HG03095 (cell line): ENCODE measurements at regions not wholly inside any gene's neighbourhood (a gene's known extent, or its start where the extent isn't known, plus 50 kb on each side); places are given as distances from the start of the nearest gene placed in this dataset.
"Not testable (repeated sequence)": the region's sequence is repeated elsewhere in the genome, so short reads cannot be mapped to it uniquely, and the experiment has no call there.

Experiments
- ATAC-seq: cut with Tn5 transposase; IDR thresholded peaks from one replicate; pipeline ENCODE4 v1.9.1; 2021; ENCODE audit warnings: moderate library complexity; ENCODE audit not compliant: unreplicated experiment

DNA sequence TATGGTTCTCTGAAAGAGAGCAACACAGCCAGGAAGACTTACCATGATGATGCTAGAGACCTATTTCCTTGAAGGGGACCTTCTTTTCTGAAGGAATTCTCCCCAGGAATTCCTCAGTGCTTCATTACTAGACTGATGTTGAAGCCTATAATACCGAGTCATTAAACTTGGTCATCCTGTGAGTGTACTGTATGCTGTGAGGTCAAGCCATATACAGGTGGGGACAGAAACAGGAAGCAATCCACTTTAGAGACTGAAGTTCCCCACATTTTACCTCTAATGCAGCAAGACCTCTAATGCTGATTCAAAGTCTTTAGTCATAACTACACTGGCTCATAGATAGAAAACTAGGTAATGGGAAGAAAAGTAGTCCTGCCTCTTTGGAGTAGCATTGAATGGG is 77.1 kb upstream of the RASEF start:
- ATAC-seq = no peak

DNA sequence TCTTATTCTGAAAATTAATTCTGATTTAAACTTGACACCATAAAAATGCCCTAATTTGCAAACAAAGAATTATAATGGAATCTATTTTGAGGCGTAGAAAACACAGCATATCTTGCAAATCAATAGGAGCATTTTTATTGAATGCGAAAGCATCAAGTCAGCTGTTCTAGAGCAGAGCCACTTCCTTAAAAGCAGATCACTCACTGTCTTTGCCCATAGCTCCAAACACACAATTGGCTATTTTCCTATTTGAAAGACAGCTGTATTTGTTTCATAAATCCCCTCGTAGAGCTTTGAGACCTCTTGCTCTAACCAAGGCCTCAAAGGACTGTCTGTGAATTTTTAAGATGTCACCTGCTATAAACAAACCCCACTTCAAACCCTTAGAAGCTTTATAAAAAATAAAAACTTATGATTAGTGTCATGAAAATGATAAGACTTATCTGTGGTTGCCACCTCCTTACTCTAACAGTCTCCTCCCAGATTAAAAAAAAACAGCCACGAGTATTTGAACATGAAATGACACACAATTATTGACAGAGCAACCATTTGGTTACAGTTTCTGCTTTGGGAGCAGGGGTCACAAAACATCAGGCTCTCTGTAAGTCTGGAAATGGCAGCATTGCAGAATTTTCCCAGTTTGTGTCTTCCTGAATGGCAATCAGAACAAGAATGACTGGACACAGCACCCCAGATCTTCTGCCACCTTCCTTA is 75.6 kb upstream of the RASEF start:
- no peak for ATAC-seq

DNA sequence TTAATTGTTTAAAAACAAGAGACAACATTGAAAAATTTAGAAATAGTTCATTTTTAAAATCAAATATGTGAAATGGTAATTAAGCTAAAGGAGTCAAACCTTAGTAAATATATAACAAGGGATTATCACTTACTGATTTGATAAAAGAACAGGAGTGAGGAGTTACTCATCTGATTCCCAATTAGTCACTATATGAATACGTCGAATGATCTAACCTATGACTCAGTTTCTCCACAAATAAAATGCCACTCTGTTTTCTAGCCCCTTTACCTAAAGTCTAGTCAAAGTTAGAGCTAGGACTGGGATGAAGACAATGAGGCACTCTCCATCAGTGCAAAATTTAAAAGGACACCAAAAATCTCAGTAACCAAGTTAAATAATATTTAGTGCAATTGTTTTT is 70.4 kb upstream of the RASEF start:
- ATAC-seq = no peak

DNA sequence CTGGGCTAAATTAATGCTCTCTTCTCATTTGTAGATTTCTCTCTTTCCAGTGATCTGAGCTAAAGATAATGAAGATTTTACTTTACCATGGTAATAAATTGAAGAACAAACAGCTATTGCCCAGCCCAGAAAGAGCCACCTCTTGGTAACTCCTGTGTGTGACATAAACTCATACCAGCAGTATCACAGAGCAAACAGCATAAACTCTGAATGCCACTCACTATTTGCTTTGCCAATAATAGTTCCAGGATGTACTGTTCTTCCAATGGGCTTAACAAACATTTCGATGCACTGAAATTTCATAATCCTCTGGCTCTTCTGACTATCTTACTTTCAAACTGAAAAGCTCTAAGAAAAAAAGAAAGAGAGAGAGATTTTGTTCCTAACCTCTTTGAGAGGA is 69.8 kb upstream of the RASEF start:
- no peak for ATAC-seq

DNA sequence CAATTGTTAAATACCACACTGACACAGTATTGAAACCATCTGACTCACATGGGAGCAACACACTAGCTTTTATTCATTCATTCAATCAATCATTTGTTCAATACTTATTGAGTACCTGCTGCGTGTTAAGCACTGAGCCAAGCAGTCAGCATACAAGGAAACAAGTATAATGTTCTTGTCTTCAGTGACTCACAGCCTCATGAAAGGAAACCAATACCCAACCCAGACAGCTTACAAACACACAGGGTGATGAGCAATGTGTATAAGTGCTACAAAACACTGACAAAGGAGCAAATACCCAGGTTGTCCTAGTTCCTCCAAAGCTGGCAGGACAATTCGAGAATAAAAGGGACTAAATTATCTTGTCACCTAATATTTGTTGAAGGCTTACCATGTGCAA is 67.6 kb upstream of the RASEF start:
- ATAC-seq = no peak

DNA sequence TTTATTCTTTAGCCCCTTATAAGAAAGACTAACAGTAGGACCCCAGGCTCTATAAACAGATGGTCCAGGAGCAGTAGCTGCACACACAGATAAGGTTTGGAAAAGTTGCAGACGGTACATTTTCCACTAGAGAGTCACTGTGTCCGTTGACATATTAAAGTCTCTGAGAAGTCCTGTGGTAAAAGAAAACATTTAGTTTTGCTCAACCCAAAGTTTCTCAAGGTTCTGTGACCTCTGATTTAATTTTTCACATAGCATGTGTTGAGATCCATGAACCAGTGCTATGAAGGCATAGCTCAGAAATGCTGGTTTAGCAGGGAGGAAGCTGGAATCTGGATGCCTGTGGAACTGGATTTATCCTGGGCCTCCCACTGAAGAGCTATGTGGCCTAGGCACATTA is 62.7 kb upstream of the RASEF start:
- no peak for ATAC-seq

DNA sequence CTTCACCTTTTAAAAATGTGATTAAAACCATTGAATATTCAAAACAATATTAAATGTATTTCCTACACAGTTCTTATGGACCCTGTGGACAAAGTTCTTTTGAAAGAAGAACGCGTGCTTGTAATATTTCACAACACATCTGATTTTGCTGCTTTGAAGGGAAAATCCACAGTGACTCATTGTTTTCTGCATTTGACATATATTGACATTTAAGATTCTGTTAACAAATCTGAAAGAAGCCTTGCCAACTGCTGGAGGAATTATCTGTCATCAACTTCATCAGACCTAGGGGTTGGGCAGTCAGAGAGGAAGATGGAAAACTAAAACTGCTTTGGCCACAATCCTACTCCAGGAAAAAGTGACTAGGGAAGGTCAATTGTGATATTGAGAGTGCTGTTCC is 56.9 kb upstream of the RASEF start:
- ATAC-seq = no peak

DNA sequence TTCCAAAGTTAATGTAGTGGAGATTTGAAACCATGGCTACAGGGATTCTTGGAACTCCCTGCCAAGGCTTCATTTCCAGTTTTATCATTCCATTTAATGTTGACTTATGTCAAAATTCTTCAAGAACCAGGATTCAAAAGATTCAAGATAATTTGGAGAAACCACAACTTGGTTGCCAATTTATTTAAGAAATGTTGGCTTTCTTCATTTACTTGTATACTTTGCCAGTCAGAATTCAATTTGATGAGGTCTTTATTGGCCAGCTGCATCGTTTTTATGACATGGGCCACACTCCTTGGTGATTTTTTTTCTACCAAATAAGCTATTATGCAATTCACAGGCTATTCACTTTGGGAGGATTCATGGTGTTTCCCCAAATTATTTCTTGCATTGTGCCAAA is 53.1 kb upstream of the RASEF start:
- ATAC-seq = no peak

DNA sequence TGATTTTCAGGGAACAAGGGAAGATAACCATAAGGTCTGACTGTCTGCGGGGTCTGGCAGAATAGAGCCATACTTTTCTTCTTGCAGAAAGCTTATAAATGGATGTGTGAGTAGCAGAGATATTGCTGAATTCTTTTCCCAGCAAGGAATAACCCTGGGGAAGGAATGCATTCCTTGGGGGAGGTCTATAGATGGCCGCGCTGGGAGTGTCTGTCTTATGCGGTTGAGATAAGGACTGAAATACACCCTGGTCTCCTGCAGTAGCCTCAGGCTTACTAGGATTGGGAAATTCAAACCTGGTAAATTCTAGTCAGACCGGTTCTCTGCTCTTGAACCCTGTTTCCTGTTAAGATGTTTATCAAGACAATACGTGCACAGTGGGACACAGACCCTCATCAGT is 50.5 kb upstream of the RASEF start:
- ATAC-seq = not testable (repeated sequence)
